ENCODE measurements at regions not wholly inside any gene's neighbourhood (a gene's known extent, or its start where the extent isn't known, plus 50 kb on each side); places are given as distances from the start of the nearest gene placed in this dataset.

- TF ChIP-seq CTCF (conservative IDR thresholded peaks at IDR 0.05 in 1 of 2, IDR thresholded peaks at IDR 0.05 in 1 of 2; ENCODE audit: extremely low read depth in 1 of 2, insufficient read depth in 1 of 2, low read depth in 1 of 2, low read length in 2 of 2) (no peak), EZH2 (IDR thresholded peaks at IDR 0.05; ENCODE audit: borderline replicate concordance, low read length) (no peak)
Observed at GRCh38 chr7:126083014-126083413, 1153.4 kb upstream of the POT1 start.
